ENCODE measurements at regions not wholly inside any gene's neighbourhood (a gene's known extent, or its start where the extent isn't known, plus 50 kb on each side); places are given as distances from the start of the nearest gene placed in this dataset.

DNA sequence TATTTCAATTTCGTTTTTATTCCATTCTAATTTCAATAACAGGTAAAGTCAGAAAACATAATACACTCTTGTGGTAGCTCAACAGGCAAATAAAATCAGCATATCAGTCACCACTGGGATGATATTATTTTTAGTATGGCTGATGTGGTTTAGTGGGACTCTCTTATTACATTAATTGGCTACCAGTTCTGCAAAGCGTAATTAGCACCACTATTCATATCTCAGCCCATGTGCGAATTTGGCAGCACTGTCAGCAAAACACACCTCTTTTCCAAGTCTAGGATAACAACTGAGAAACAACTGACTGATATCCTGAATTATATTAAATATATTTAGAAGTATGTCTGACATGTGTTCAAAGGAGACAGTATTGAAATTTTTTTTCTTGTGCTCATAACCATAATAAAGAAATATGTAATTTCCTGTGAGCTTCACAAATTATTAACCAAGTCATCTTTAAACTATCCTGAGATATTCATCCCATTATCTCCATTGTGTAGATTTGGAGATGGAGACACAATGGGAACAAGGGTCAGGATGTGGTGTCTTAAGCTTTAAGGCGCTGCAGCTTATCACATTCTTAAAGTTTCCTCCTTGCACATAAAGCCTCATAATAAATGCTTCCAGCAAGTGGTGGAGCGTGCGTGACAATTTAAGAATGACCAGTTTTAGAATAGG, 212.4 kb downstream of the TLE1 start:
- dilution Hi-C loops (cut with MboI; ENCODE audit: extremely low pct_ligation_motif_present, low sequenced_read_pairs): no loop called here
- Histone ChIP-seq H3K9me3 (ENCODE audit: control insufficient read depth, low read depth, low read length) (no peaks in the 10 kb centered on the region), H3K4me1 (ENCODE audit: control insufficient read depth, extremely low read depth, insufficient read depth, low read length) (no peaks in the 10 kb centered on the region), H3K27ac (ENCODE audit: control insufficient read depth, insufficient read depth, low read length) (no peak overlapping the region), H3K79me2 (ENCODE audit: control insufficient read depth, insufficient read depth, low read length) (no peaks in the 10 kb centered on the region), H3K27me3 (ENCODE audit: control insufficient read depth, extremely low read depth, insufficient read depth, low read length) (no peaks in the 10 kb centered on the region), H3K4me2 (ENCODE audit: control insufficient read depth, extremely low read depth, insufficient read depth, low read depth, low read length) (no peak overlapping the region), H3K9ac (ENCODE audit: control insufficient read depth, extremely low read depth, insufficient read depth, low read length) (no peak overlapping the region), H2AFZ (ENCODE audit: control insufficient read depth, low read length) (no peak overlapping the region), H4K20me1 (ENCODE audit: control insufficient read depth, extremely low read depth, insufficient read depth, low read length) (no peaks in the 10 kb centered on the region), H3K4me3 (ENCODE audit: control insufficient read depth in 2 of 3, extremely low read depth in 1 of 3, insufficient read depth in 2 of 3, low read depth in 1 of 3, low read length in 3 of 3) (no peak overlapping the region), H3K9me1 (ENCODE audit: control insufficient read depth, extremely low read depth, insufficient read depth, low read length) (no peaks in the 10 kb centered on the region), H3K36me3 (ENCODE audit: control insufficient read depth in 2 of 2, extremely low read depth in 1 of 2, insufficient read depth in 2 of 2, low read length in 2 of 2) (no peaks in the 10 kb centered on the region)
- no peak for DNase-seq (ENCODE audit: low read depth, low spot score)
- no peak for TF ChIP-seq EZH2 (IDR thresholded peaks at IDR 0.05; ENCODE audit: low read length)
- TF ChIP-seq, protein P1, sequence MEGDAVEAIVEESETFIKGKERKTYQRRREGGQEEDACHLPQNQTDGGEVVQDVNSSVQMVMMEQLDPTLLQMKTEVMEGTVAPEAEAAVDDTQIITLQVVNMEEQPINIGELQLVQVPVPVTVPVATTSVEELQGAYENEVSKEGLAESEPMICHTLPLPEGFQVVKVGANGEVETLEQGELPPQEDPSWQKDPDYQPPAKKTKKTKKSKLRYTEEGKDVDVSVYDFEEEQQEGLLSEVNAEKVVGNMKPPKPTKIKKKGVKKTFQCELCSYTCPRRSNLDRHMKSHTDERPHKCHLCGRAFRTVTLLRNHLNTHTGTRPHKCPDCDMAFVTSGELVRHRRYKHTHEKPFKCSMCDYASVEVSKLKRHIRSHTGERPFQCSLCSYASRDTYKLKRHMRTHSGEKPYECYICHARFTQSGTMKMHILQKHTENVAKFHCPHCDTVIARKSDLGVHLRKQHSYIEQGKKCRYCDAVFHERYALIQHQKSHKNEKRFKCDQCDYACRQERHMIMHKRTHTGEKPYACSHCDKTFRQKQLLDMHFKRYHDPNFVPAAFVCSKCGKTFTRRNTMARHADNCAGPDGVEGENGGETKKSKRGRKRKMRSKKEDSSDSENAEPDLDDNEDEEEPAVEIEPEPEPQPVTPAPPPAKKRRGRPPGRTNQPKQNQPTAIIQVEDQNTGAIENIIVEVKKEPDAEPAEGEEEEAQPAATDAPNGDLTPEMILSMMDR (optimal IDR thresholded peaks at IDR 0.05 in 1 of 3, IDR thresholded peaks at IDR 0.05 in 1 of 3, conservative IDR thresholded peaks at IDR 0.05 in 1 of 3; ENCODE audit: extremely low read depth in 1 of 3, insufficient read depth in 2 of 3, low read length in 3 of 3): no peak
- no peak for FAIRE-seq

DNA sequence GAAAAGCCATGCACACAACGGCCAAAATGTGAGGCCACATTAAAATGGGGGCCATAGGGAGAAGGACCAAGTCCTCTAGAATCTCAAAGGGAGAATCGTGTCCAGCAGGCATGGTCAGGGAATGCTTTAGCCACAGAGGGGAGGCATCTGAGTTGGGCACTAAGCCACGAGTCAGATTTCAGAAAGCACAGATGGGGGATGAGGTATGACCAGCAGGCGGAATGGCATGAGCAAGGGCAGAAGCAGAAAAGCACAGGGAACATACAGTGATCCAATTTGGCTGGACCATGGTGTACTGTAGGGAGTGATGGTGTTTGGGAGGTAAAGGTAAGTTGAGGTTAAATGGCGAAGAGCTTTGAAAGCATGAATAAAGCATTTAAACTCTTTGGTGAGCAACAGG, 214.6 kb downstream of the TLE1 start:
- H3K79me2 ChIP-seq (ENCODE audit: control insufficient read depth, insufficient read depth, low read length): no peaks in the 10 kb centered on the region
- no peaks in the 10 kb centered on the region for H4K20me1 ChIP-seq (ENCODE audit: control insufficient read depth, extremely low read depth, insufficient read depth, low read length)
- H3K4me3 ChIP-seq (ENCODE audit: control insufficient read depth in 2 of 3, extremely low read depth in 1 of 3, insufficient read depth in 2 of 3, low read depth in 1 of 3, low read length in 3 of 3): no peak overlapping the region
- no peak overlapping the region for H2AFZ ChIP-seq (ENCODE audit: control insufficient read depth, low read length)
- no peak for DNase-seq (ENCODE audit: low read depth, low spot score)
- H3K9me1 ChIP-seq (ENCODE audit: control insufficient read depth, extremely low read depth, insufficient read depth, low read length): no peaks in the 10 kb centered on the region
- no peaks in the 10 kb centered on the region for H3K9me3 ChIP-seq (ENCODE audit: control insufficient read depth, low read depth, low read length)
- H3K9ac ChIP-seq (ENCODE audit: control insufficient read depth, extremely low read depth, insufficient read depth, low read length): no peak overlapping the region
- no peaks in the 10 kb centered on the region for H3K27me3 ChIP-seq (ENCODE audit: control insufficient read depth, extremely low read depth, insufficient read depth, low read length)
- no peak for TF ChIP-seq EZH2 (IDR thresholded peaks at IDR 0.05; ENCODE audit: low read length)
- TF ChIP-seq, protein P1 (optimal IDR thresholded peaks at IDR 0.05 in 1 of 3, IDR thresholded peaks at IDR 0.05 in 1 of 3, conservative IDR thresholded peaks at IDR 0.05 in 1 of 3; ENCODE audit: extremely low read depth in 1 of 3, insufficient read depth in 2 of 3, low read length in 3 of 3): no peak
- H3K4me2 ChIP-seq (ENCODE audit: control insufficient read depth, extremely low read depth, insufficient read depth, low read depth, low read length): no peak overlapping the region
- H3K36me3 ChIP-seq (ENCODE audit: control insufficient read depth in 2 of 2, extremely low read depth in 1 of 2, insufficient read depth in 2 of 2, low read length in 2 of 2): no peaks in the 10 kb centered on the region
- no peaks in the 10 kb centered on the region for H3K4me1 ChIP-seq (ENCODE audit: control insufficient read depth, extremely low read depth, insufficient read depth, low read length)
- no peak overlapping the region for H3K27ac ChIP-seq (ENCODE audit: control insufficient read depth, insufficient read depth, low read length)
- dilution Hi-C loops (cut with MboI; ENCODE audit: extremely low pct_ligation_motif_present, low sequenced_read_pairs): no loop called here
- FAIRE-seq: no peak
